ENCODE measurements at regions not wholly inside any gene's neighbourhood (a gene's known extent, or its start where the extent isn't known, plus 50 kb on each side); places are given as distances from the start of the nearest gene placed in this dataset.
A peak's percentile ranks its signal among the peaks of the same experiment; 100 is the strongest.

DNA sequence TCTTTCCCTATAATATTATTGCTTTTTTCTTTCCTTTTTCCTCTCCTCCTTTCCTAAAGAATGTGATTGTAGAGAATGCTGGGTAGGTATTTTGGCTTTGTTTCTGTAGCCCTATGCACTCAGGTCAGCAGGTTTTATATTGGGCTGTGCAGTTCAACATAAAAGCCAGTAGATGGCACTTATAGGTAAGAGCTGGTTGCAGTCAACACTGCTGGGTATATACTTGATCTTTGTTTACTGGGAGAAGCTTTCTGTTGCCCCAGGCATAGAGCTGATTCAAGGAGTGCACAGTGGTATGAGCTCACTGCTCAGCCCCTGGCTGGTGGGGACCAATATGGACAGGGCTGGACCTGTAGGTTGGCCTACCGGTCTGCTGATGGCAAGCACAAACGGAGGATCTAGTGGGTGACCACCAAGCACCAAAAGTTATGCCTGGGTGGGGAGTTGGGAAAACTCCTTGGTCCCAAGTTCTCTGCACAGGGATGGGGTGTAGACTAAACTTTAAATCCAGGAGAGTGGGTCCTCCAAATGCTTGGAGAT, 378.9 kb downstream of the PMP22 start:
- no peak for TF ChIP-seq SMAD3 (CRISPR knock-in tag; conservative IDR thresholded peaks at IDR 0.05)
- TF ChIP-seq, protein P1, sequence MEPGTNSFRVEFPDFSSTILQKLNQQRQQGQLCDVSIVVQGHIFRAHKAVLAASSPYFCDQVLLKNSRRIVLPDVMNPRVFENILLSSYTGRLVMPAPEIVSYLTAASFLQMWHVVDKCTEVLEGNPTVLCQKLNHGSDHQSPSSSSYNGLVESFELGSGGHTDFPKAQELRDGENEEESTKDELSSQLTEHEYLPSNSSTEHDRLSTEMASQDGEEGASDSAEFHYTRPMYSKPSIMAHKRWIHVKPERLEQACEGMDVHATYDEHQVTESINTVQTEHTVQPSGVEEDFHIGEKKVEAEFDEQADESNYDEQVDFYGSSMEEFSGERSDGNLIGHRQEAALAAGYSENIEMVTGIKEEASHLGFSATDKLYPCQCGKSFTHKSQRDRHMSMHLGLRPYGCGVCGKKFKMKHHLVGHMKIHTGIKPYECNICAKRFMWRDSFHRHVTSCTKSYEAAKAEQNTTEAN (CRISPR knock-in tag; IDR thresholded peaks at IDR 0.05) = no peak
- TF ChIP-seq, protein P2, sequence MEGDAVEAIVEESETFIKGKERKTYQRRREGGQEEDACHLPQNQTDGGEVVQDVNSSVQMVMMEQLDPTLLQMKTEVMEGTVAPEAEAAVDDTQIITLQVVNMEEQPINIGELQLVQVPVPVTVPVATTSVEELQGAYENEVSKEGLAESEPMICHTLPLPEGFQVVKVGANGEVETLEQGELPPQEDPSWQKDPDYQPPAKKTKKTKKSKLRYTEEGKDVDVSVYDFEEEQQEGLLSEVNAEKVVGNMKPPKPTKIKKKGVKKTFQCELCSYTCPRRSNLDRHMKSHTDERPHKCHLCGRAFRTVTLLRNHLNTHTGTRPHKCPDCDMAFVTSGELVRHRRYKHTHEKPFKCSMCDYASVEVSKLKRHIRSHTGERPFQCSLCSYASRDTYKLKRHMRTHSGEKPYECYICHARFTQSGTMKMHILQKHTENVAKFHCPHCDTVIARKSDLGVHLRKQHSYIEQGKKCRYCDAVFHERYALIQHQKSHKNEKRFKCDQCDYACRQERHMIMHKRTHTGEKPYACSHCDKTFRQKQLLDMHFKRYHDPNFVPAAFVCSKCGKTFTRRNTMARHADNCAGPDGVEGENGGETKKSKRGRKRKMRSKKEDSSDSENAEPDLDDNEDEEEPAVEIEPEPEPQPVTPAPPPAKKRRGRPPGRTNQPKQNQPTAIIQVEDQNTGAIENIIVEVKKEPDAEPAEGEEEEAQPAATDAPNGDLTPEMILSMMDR (IDR thresholded peaks at IDR 0.05 in 2 of 3, conservative IDR thresholded peaks at IDR 0.05 in 1 of 3; ENCODE audit: insufficient read depth in 2 of 3, low read depth in 1 of 3, low read length in 3 of 3) = peak; percentile 37 to 61 (median 39); a peak in 3 of 6 replicates
- TF ChIP-seq, protein P3, sequence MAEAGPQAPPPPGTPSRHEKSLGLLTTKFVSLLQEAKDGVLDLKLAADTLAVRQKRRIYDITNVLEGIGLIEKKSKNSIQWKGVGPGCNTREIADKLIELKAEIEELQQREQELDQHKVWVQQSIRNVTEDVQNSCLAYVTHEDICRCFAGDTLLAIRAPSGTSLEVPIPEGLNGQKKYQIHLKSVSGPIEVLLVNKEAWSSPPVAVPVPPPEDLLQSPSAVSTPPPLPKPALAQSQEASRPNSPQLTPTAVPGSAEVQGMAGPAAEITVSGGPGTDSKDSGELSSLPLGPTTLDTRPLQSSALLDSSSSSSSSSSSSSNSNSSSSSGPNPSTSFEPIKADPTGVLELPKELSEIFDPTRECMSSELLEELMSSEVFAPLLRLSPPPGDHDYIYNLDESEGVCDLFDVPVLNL (CRISPR knock-in tag; IDR thresholded peaks at IDR 0.05; ENCODE audit: low read depth) = no peak
- TF ChIP-seq SMARCE1 (IDR thresholded peaks at IDR 0.05) = no peak
- TF ChIP-seq FOS (IDR thresholded peaks at IDR 0.05; ENCODE audit: extremely low read depth, insufficient read length) = no peak
- TF ChIP-seq ZNF785 (CRISPR knock-in tag; IDR thresholded peaks at IDR 0.05) = no peak
- TF ChIP-seq SP2 (IDR thresholded peaks at IDR 0.05; ENCODE audit: extremely low read depth, low read depth, low read length, poor library complexity, severe bottlenecking) = no peak
